AG04449 (cell line): ENCODE measurements at regions not wholly inside any gene's neighbourhood (a gene's known extent, or its start where the extent isn't known, plus 50 kb on each side); places are given as distances from the start of the nearest gene placed in this dataset.

Experiments
- CTCF ChIA-PET: fragments of 350-600 bp; formaldehyde crosslinking; extraction: SDS; loops from one replicate; lab custom pipeline; 2021; ENCODE audit warnings: antibody characterized with exemption; lab: Yijun Ruan, JAX
- POLR2A ChIA-PET: fragments of 400-600, 350-600 bp; formaldehyde crosslinking; extraction: SDS; loops from one replicate; lab custom pipeline; 2020; ENCODE audit warnings: antibody characterized with exemption, inconsistent platforms; lab: Yijun Ruan, JAX
- DNase-seq: peaks from one replicate; pipeline ENCODE4 v3.0.0-alpha.2; 2010; ENCODE audit warnings: low read depth, low spot score
- H3K4me3 ChIP-seq: 2 replicates; pipeline ENCODE4 v1.5.1; 2011; ENCODE audit warnings: low read depth, mild to moderate bottlenecking, control low read depth, low read length
- CTCF ChIP-seq: IDR thresholded peaks from one replicate; pipeline ENCODE4 v1.5.1; 2011; ENCODE audit warnings: mild to moderate bottlenecking, moderate library complexity, low read length, control low read depth, inconsistent platforms; ENCODE audit not compliant: insufficient read depth; ENCODE audit errors: missing control alignments

GRCh38 chr6:165890404-165890735, 227.3 kb upstream of the PDE10A start:
- CTCF ChIA-PET = interaction anchor here (0.6 to 11.4 kb wide), 29 partner anchors 8 to 454 kb away, joined by 3 to 415 read pairs (median 4); no protein-coding TSS in a partner anchor
- POLR2A ChIA-PET = no interaction called here

GRCh38 chr6:165889636-165890403, 226.8 kb upstream of the PDE10A start:
- no peak overlapping the region for H3K4me3 ChIP-seq
- TF ChIP-seq CTCF = peak; percentile 79
- ChIA-PET POLR2A (no interaction called here), CTCF (interaction anchor here (0.6 to 11.4 kb wide), 31 partner anchors 7 to 454 kb away, joined by 3 to 415 read pairs (median 4); no protein-coding TSS in a partner anchor)
- DNase-seq = no peak

More at GRCh38 chr6:165890404-165890735, 227.3 kb upstream of the PDE10A start:
- no peak for DNase-seq
- no peak overlapping the region for H3K4me3 ChIP-seq
- TF ChIP-seq CTCF = no peak

- POLR2A ChIA-PET = no interaction called here
- no peak for DNase-seq
- H3K4me3 ChIP-seq = no peak overlapping the region
- CTCF ChIA-PET = interaction anchor here (0.7 to 6.8 kb wide), 11 partner anchors 9 to 230 kb away, joined by 3 to 172 read pairs (median 5); no protein-coding TSS in a partner anchor
- TF ChIP-seq CTCF = no peak
Measured at GRCh38 chr6:165886169-165886568, 223.1 kb upstream of the PDE10A start.

- DNase-seq = no peak
- TF ChIP-seq CTCF = peak; percentile 94
- no peak overlapping the region for H3K4me3 ChIP-seq
- ChIA-PET POLR2A (no interaction called here), CTCF (interaction anchor here (0.7 to 6.8 kb wide), 16 partner anchors 8 to 232 kb away, joined by 3 to 172 read pairs (median 5); no protein-coding TSS in a partner anchor)
Measured at GRCh38 chr6:165884813-165885765, 222.0 kb upstream of the PDE10A start.

- ChIA-PET POLR2A (no interaction called here), CTCF (interaction anchor here (0.6 to 6.8 kb wide), 10 partner anchors 9 to 225 kb away, joined by 3 to 172 read pairs (median 6); no protein-coding TSS in a partner anchor)
- DNase-seq = no peak
- no peak for TF ChIP-seq CTCF
- H3K4me3 ChIP-seq = no peak overlapping the region
Measured at GRCh38 chr6:165883851-165884640, 221.0 kb upstream of the PDE10A start.
